ENCODE measurements at regions not wholly inside any gene's neighbourhood (a gene's known extent, or its start where the extent isn't known, plus 50 kb on each side); places are given as distances from the start of the nearest gene placed in this dataset.

GRCh38 chr2:146990311-146991054, 854.3 kb upstream of the ACVR2A start:
- Mint-ChIP-seq H3K4me1 (peaks cover 18% of the 10 kb centered on the region; the same call in 2 of the 3 replicates), H3K9me3 (no peaks in the 10 kb centered on the region), H3K4me3 (no peak overlapping the region), H3K27me3 (ENCODE audit: insufficient read depth, low read depth, poor library complexity) (peaks cover 2% of the 10 kb centered on the region), H3K36me3 (ENCODE audit: low read depth) (no peaks in the 10 kb centered on the region), H3K27ac (0 out of 2 replicates have a peak overlapping the region, but pooled peaks have one; percentile 39)
- ATAC-seq (no peak), DNase-seq (ENCODE audit: low spot score) (no peak)
- no peak overlapping the region for H3K4me3 ChIP-seq
- 0 out of 2 replicates have a peak, but pooled peaks cover 3% of the 10 kb centered on the region for H3K9me2 ChIP-seq (ENCODE audit: insufficient read depth)
- H4K20me1 ChIP-seq (replicated peaks; ENCODE audit: insufficient read depth): no peaks in the 10 kb centered on the region
- H3K36me3 ChIP-seq (ENCODE audit: insufficient read depth): no peaks in the 10 kb centered on the region
- no peaks in the 10 kb centered on the region for H3K27me3 ChIP-seq (ENCODE audit: insufficient read depth)
- no peaks in the 10 kb centered on the region for H3F3A ChIP-seq (replicated peaks; ENCODE audit: low read depth)
- TF ChIP-seq EZH2phosphoT487 (IDR thresholded peaks at IDR 0.05; ENCODE audit: unreplicated experiment): no peak
- TF ChIP-seq, protein P1, sequence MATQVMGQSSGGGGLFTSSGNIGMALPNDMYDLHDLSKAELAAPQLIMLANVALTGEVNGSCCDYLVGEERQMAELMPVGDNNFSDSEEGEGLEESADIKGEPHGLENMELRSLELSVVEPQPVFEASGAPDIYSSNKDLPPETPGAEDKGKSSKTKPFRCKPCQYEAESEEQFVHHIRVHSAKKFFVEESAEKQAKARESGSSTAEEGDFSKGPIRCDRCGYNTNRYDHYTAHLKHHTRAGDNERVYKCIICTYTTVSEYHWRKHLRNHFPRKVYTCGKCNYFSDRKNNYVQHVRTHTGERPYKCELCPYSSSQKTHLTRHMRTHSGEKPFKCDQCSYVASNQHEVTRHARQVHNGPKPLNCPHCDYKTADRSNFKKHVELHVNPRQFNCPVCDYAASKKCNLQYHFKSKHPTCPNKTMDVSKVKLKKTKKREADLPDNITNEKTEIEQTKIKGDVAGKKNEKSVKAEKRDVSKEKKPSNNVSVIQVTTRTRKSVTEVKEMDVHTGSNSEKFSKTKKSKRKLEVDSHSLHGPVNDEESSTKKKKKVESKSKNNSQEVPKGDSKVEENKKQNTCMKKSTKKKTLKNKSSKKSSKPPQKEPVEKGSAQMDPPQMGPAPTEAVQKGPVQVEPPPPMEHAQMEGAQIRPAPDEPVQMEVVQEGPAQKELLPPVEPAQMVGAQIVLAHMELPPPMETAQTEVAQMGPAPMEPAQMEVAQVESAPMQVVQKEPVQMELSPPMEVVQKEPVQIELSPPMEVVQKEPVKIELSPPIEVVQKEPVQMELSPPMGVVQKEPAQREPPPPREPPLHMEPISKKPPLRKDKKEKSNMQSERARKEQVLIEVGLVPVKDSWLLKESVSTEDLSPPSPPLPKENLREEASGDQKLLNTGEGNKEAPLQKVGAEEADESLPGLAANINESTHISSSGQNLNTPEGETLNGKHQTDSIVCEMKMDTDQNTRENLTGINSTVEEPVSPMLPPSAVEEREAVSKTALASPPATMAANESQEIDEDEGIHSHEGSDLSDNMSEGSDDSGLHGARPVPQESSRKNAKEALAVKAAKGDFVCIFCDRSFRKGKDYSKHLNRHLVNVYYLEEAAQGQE (IDR thresholded peaks at IDR 0.05; ENCODE audit: unreplicated experiment): no peak
- no peak for TF ChIP-seq EZH2 (IDR thresholded peaks at IDR 0.05; ENCODE audit: low read depth, unreplicated experiment)
- no peak for TF ChIP-seq JUNB (IDR thresholded peaks at IDR 0.05; ENCODE audit: unreplicated experiment)
- no peak for TF ChIP-seq ZNF114 (CRISPR knock-in tag; IDR thresholded peaks at IDR 0.05)
- TF ChIP-seq, protein P2, sequence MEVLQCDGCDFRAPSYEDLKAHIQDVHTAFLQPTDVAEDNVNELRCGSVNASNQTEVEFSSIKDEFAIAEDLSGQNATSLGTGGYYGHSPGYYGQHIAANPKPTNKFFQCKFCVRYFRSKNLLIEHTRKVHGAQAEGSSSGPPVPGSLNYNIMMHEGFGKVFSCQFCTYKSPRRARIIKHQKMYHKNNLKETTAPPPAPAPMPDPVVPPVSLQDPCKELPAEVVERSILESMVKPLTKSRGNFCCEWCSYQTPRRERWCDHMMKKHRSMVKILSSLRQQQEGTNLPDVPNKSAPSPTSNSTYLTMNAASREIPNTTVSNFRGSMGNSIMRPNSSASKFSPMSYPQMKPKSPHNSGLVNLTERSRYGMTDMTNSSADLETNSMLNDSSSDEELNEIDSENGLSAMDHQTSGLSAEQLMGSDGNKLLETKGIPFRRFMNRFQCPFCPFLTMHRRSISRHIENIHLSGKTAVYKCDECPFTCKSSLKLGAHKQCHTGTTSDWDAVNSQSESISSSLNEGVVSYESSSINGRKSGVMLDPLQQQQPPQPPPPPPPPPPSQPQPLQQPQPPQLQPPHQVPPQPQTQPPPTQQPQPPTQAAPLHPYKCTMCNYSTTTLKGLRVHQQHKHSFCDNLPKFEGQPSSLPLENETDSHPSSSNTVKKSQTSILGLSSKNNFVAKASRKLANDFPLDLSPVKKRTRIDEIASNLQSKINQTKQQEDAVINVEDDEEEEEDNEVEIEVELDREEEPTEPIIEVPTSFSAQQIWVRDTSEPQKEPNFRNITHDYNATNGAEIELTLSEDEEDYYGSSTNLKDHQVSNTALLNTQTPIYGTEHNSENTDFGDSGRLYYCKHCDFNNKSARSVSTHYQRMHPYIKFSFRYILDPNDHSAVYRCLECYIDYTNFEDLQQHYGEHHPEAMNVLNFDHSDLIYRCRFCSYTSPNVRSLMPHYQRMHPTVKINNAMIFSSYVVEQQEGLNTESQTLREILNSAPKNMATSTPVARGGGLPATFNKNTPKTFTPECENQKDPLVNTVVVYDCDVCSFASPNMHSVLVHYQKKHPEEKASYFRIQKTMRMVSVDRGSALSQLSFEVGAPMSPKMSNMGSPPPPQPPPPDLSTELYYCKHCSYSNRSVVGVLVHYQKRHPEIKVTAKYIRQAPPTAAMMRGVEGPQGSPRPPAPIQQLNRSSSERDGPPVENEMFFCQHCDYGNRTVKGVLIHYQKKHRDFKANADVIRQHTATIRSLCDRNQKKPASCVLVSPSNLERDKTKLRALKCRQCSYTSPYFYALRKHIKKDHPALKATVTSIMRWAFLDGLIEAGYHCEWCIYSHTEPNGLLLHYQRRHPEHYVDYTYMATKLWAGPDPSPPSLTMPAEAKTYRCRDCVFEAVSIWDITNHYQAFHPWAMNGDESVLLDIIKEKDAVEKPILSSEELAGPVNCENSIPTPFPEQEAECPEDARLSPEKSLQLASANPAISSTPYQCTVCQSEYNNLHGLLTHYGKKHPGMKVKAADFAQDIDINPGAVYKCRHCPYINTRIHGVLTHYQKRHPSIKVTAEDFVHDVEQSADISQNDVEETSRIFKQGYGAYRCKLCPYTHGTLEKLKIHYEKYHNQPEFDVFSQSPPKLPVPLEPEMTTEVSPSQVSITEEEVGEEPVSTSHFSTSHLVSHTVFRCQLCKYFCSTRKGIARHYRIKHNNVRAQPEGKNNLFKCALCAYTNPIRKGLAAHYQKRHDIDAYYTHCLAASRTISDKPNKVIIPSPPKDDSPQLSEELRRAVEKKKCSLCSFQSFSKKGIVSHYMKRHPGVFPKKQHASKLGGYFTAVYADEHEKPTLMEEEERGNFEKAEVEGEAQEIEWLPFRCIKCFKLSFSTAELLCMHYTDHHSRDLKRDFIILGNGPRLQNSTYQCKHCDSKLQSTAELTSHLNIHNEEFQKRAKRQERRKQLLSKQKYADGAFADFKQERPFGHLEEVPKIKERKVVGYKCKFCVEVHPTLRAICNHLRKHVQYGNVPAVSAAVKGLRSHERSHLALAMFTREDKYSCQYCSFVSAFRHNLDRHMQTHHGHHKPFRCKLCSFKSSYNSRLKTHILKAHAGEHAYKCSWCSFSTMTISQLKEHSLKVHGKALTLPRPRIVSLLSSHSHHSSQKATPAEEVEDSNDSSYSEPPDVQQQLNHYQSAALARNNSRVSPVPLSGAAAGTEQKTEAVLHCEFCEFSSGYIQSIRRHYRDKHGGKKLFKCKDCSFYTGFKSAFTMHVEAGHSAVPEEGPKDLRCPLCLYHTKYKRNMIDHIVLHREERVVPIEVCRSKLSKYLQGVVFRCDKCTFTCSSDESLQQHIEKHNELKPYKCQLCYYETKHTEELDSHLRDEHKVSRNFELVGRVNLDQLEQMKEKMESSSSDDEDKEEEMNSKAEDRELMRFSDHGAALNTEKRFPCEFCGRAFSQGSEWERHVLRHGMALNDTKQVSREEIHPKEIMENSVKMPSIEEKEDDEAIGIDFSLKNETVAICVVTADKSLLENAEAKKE (CRISPR knock-in tag; IDR thresholded peaks at IDR 0.05): no peak
- no peak overlapping the region for H3K27ac ChIP-seq (ENCODE audit: low read depth)
- no peaks in the 10 kb centered on the region for H3K79me2 ChIP-seq (replicated peaks; ENCODE audit: insufficient read depth)
- H3K4me2 ChIP-seq: no peak overlapping the region
- peaks cover 17% of the 10 kb centered on the region for H3K4me1 ChIP-seq (ENCODE audit: insufficient read depth)
- H2AFZ ChIP-seq: no peak overlapping the region

Data from GM23338 (cell line).